CD4-positive, alpha-beta T cell treated with Interleukin-4 for 4 hours (primary cell): ENCODE measurements at regions not wholly inside any gene's neighbourhood (a gene's known extent, or its start where the extent isn't known, plus 50 kb on each side); places are given as distances from the start of the nearest gene placed in this dataset.

Experiments used
- DNase-seq: peaks from one replicate; pipeline ENCODE4 v3.0.0-alpha.2; 2020

DNA sequence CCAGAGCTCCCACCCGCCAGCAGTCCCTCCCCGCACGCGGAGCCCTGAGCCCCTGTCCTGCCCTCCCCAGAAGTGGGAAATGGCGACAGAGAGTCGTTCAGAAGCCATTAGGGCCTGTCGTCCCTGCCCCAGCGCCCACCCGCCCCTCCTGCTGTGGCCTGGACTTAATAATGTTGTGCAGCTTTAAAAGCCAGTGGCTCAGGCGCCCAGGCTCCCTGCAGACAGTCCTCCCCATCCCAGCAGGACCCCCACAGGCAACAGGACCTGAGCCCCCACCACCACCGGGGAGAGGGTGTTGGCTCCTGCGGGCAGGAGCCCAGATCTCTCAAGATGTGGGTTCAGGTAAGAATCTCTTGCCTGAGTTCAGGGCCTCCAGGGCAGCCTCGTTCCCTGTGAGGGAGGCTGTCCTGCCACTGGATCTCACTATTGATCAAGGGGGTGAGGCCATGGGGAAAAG, 125.3 kb upstream of the RUNX3 start:
- no peak for DNase-seq

GRCh38 chr1:25054526-25055323, 124.6 kb upstream of the RUNX3 start:
- no peak for DNase-seq

GRCh38 chr1:25053576-25054250, 123.6 kb upstream of the RUNX3 start:
- no peak for DNase-seq

GRCh38 chr1:25051906-25052305, 121.8 kb upstream of the RUNX3 start:
- no peak for DNase-seq

- no peak for DNase-seq
Measured at GRCh38 chr1:25051504-25051903, 121.4 kb upstream of the RUNX3 start.

- no peak for DNase-seq
Measured at GRCh38 chr1:25050165-25050564, 120.1 kb upstream of the RUNX3 start.

DNA sequence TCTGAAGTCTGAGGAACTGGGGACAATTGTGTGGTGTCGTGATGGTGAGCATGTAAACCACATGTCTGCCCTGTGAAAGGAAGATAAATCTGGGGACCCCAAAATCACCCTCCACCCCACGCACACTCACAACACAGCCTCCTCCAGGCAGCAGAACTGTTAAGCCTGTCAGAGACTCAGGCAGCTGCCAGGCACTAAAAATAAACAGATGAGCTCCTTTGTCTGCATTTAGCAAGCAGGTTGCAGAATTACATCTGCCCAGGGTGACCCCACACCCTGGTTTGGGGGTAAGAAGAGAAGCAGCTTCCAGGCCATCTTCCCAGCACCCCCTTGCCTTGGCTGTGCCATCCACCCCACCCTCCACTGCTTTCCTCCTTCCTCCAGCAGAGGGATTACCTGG, 119.1 kb upstream of the RUNX3 start:
- DNase-seq = no peak

- DNase-seq = no peak
Measured at GRCh38 chr1:25048728-25049127, 118.7 kb upstream of the RUNX3 start.

- no peak for DNase-seq
Measured at GRCh38 chr1:25047506-25048240, 117.6 kb upstream of the RUNX3 start.

DNA sequence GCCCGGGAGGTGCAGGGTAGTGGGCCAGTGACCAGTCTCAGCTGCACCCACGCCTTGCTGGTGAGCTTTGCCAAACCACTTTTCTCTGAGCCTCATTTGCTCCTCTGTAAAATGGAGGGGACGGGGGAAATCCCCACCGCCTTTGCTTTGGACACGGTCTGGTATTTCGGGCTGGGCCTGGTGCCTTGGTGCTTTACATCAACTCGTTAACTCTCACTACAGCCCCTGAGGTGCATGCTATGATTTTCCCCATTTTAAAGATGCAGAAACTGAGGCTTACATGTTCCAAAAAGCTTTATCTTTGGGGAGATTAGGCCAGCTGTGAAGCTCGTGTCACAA, 116.1 kb upstream of the RUNX3 start:
- DNase-seq = no peak

- DNase-seq = no peak
Measured at GRCh38 chr1:25045480-25046193, 115.6 kb upstream of the RUNX3 start.

- no peak for DNase-seq
Measured at GRCh38 chr1:25043228-25043580, 113.1 kb upstream of the RUNX3 start.

DNA sequence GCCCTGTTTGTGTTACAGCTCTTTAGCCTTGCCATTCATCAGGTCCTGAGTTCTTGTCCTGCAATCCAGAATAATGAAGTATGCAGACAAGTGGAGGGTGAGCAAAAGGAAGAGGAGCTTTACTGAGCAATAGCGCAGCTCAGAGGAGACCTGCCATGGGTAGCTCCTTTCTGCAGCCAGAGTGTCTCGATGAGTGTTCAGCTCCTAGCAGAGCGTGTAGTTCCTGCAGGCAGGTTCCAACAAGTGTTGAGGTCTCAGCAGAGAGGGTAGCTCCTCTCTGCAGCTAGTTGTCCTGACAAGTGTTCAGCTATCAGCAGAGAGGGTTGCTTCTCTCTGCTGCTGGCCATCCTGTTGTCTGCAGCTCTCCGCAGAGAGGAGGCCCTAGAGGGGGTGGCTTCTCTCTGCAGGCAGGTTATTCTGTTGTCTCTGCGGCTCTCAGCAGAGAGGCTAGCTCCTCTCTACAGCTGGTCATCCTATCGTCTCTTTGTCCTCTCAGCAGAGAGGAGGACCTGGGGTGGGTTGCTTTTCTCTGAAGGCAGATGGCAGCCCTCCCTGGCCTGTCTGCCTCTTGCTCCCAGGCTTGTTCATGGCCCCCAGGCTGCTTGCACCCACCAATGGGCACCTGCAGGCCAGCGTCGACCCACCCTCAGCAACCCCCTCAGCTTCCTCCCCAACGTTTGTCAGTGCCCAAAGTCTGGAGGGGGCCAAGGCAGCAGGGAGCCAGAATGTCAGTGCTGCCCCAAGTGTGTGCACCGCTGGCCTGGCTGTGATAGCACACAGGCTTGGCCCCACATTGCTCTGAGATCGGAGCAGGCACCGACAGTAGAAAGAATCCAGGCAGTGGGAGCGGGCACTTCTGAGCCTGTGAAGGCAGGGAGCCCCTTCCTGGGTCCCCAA, 112.5 kb upstream of the RUNX3 start:
- no peak for DNase-seq

DNA sequence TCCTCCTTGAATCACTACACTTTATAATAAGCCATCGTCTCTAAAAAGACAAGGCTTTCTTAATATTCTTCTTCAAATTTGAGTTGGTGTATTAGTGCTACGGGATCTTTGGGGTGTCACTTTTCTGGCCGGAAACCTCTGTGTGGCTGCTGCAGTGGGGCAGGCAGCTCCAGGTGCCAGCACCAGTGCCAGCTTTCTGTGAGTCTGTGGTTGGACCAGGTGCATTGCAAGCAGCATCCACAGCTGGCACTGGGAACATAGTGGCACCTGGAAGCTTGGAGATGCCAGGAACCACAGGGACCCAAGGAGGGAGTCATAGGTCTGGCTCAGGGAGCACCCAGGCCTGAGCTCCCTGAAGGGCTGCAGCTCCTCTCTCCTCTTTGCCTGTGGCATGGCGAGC, 111.8 kb upstream of the RUNX3 start:
- no peak for DNase-seq

DNA sequence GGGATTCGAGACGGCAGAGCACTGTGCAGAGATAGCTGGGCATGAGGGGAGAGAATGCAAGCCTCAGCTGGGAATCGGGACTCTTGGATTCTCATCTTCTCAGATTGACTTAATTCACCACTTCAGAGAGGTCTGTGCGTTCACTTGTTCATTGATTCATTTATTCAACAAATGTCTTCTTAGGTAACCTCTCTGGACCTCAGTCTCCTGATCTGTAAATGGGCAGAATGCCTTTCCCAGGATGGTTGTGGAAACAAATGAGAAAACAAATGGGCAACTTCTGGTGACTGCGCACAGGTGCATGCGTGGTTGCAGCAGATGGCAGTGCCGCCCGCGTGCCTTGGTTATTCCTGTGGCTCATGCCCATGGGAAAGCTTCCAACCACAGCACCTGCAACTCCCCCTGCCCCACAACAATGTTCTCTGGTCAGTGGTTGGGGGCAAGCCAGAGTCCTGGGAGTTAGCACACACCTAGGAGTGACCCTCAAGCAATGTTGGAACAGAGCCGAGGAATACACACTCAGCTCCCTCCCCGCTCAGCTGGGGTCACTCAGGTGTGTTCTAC, 110.1 kb upstream of the RUNX3 start:
- DNase-seq = no peak

DNA sequence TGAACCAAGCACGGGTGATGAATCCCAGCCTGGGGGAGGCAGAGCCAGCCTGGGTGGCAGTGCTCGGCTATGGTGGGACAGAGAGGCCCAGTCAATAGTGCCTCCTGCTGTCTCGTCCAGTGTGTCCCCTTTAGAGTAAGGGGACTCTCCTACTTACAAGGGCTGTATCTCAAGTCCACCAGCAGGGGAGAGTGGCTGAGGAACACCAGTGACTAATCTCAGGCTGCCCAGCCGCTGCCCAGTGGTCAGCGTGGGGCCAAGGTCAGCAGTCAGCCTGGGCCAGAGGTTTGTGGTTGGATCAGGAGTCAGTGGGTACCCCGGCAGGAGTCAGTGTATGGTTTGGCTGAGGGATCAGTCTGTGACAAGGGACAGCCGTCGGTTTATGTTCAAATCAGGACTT, 109.2 kb upstream of the RUNX3 start:
- DNase-seq = no peak

- no peak for DNase-seq
Measured at GRCh38 chr1:25038699-25039098, 108.6 kb upstream of the RUNX3 start.

- DNase-seq = peak; percentile 75
Measured at GRCh38 chr1:25037174-25038074, 107.3 kb upstream of the RUNX3 start.

DNA sequence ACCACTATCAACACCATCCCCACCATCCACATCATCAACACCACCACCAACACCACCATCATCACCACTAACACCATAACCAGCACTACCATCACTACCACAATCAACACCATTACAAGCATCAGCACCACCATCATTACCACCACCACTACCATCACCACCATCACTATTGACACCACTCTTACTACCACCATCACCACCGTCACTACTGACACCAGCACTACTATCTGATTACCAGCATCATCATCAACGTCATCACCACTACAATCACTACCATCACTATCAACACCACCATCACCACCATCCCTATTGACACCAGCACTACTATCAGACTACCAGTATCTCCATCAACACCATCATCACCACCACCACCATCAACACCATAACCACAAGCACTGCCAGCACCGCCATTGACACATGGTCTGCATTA, 106.1 kb upstream of the RUNX3 start:
- DNase-seq = peak; percentile 39

DNA sequence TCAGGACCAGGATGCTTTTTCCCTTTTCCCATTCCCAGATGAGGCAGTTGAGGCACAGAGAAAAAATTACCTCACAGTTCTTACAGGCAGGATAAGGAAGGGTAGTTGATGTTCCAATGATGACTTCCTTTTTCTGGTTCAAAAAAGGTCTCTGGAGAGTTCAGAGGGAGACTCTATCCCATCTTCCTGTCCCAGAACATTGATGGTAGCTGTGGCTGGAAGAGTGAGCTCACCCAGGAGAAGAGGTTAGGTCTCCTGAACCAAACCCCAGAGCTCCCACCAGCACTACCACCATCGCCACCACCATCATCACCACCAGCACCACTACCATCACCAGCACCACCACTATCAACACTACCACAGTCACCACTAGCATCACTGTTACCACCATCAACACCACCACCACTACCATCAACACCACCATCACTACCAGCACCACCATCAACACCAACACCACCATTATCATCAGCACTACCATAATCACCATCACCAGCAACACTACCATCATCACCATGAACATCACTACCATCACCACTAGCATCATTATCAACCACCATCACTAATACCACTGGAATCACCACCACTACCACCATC, 105.5 kb upstream of the RUNX3 start:
- DNase-seq = no peak
